Transverse colon (tissue), 4 donors: ENCODE measurements at regions not wholly inside any gene's neighbourhood (a gene's known extent, or its start where the extent isn't known, plus 50 kb on each side); places are given as distances from the start of the nearest gene placed in this dataset.

Experiments used
- DNase-seq: peaks from one replicate; pipeline ENCODE4 v3.0.0-alpha.2; 2019
- H3K27ac ChIP-seq, 4 donors: fragments of 200-600 bp; sonication (generic); 2 replicates each; pipeline ENCODE4 v1.5.1; 2016 to 2018; ENCODE audit warnings: inconsistent platforms in 4 of 4
- H3K27me3 ChIP-seq: fragments of 200-600 bp; sonication (generic); 2 replicates; pipeline ENCODE4 v1.5.1; 2017; ENCODE audit warnings: inconsistent platforms
- H3K36me3 ChIP-seq, 4 donors: fragments of 200-600 bp; sonication (generic); 2 replicates each; pipeline ENCODE4 v1.5.1; 2017 to 2019; ENCODE audit warnings: inconsistent platforms in 4 of 4
- H3K4me1 ChIP-seq, 4 donors: fragments of 200-600 bp; sonication (generic); 2 replicates each; pipeline ENCODE4 v1.5.1; 2017 to 2020; ENCODE audit warnings: inconsistent platforms in 4 of 4
- H3K4me3 ChIP-seq, 4 donors: fragments of 200-600 bp; sonication (generic); 1 replicate in 1 of 4; 2 replicates in 3 of 4; pipeline versions ENCODE4 v1.5.1 to v1.6.1; 2017 to 2019; ENCODE audit warnings: inconsistent platforms in 4 of 4
- H3K9me3 ChIP-seq, 2 donors: fragments of 200-600 bp; sonication (generic); 2 replicates each; pipeline ENCODE4 v1.5.1; 2017 to 2019; ENCODE audit warnings: inconsistent platforms in 2 of 2
- CTCF ChIP-seq, 5 experiments: fragments of 200-600 bp in 3 of 5; fragments of 450-650 bp in 2 of 5; sonication (generic) in 3 of 5; IDR thresholded peaks; 1 replicate in 2 of 5; 2 replicates in 3 of 5; pipeline ENCODE4 v1.5.1; 2016 to 2017; ENCODE audit warnings: antibody characterized with exemption in 5 of 5, inconsistent platforms in 3 of 5, mild to moderate bottlenecking in 2 of 5, moderate library complexity in 1 of 5
- EP300 ChIP-seq: sonication (generic); formaldehyde crosslinking; IDR thresholded peaks from one replicate; pipeline ENCODE4 v1.6.1; 2017; ENCODE audit warnings: antibody characterized with exemption, low read depth
- POLR2A ChIP-seq: fragments of 450-650 bp; IDR thresholded peaks from one replicate; pipeline ENCODE4 v1.6.1; 2016; ENCODE audit warnings: antibody characterized with exemption, mild to moderate bottlenecking, moderate library complexity
- POLR2AphosphoS5 ChIP-seq, 3 donors: sonication (generic); formaldehyde crosslinking; IDR thresholded peaks; one replicate each; pipeline ENCODE4 v1.6.1; 2016; ENCODE audit warnings: antibody characterized with exemption in 3 of 3
- WGBS, 2 donors: methylation state at CpG; one replicate each; pipeline ENCODE4 v1.1.5; 2018; ENCODE audit warnings: low coverage in 1 of 2; 5-methylcytosine and 5-hydroxymethylcytosine counted together
- in situ Hi-C, 4 donors: fragments of 200-750 bp; cut with MboI; loops; one replicate each; pipeline versions ENCODE4 v1.15.0 to v1.15.1; 2017; ENCODE audit warnings: low sequenced_read_pairs in 3 of 4, low pct_ligation_motif_present in 1 of 4, low pct_unique_long_range_greater_than_20kb in 1 of 4
- intact Hi-C: fragments of 100-400 bp; cut with DNase I; formaldehyde crosslinking; loops from one replicate; pipeline ENCODE4 v1.15.1; 2023; ENCODE audit warnings: low total_unique reads

GRCh38 chr18:8463791-8464190 is 145.4 kb upstream of the RAB12 start:
- WGBS, 2 donors, result 65 to 72% methylated on average over 3 of the region's 3 CpGs
- Histone ChIP-seq H3K27me3 (no peaks in the 10 kb centered on the region), H3K27ac (no peak overlapping the region), H3K4me1 (no peaks in the 10 kb centered on the region), H3K9me3 (no peaks in the 10 kb centered on the region), H3K36me3 (no peaks in the 10 kb centered on the region), H3K4me3 (no peak overlapping the region)
- intact Hi-C loops (no loop called here), in situ Hi-C loops (no loop called here)
- no peak for TF ChIP-seq EP300
- TF ChIP-seq POLR2A, result no peak
- no peak for TF ChIP-seq POLR2AphosphoS5 (IDR thresholded peaks at IDR 0.05)
- no peak for TF ChIP-seq CTCF (IDR thresholded peaks at IDR 0.05)
- DNase-seq, result no peak

GRCh38 chr18:8468191-8468590 is 141.0 kb upstream of the RAB12 start:
- Histone ChIP-seq H3K36me3 (no peaks in the 10 kb centered on the region), H3K4me3 (no peak overlapping the region), H3K27ac (no peak overlapping the region), H3K9me3 (no peaks in the 10 kb centered on the region), H3K27me3 (no peaks in the 10 kb centered on the region), H3K4me1 (no peaks in the 10 kb centered on the region)
- no peak for DNase-seq
- 48 to 78% methylated on average over 2 to 8 of the region's 8 CpGs for WGBS, 2 donors
- intact Hi-C loops (no loop called here), in situ Hi-C loops (no loop called here)
- TF ChIP-seq EP300, result no peak
- TF ChIP-seq CTCF (IDR thresholded peaks at IDR 0.05), result no peak
- no peak for TF ChIP-seq POLR2A
- TF ChIP-seq POLR2AphosphoS5 (IDR thresholded peaks at IDR 0.05), result no peak

GRCh38 chr18:8468921-8469335 is 140.3 kb upstream of the RAB12 start:
- intact Hi-C loops, result no loop called here
- no peaks in the 10 kb centered on the region for H3K27me3 ChIP-seq
- no peaks in the 10 kb centered on the region for H3K36me3 ChIP-seq
- no peaks in the 10 kb centered on the region for H3K9me3 ChIP-seq
- DNase-seq, result no peak
- no peaks in the 10 kb centered on the region for H3K4me1 ChIP-seq
- in situ Hi-C loops, result no loop called here
- TF ChIP-seq POLR2AphosphoS5 (IDR thresholded peaks at IDR 0.05) (no peak), CTCF (IDR thresholded peaks at IDR 0.05) (no peak), EP300 (no peak), POLR2A (no peak)
- H3K27ac ChIP-seq, result no peak overlapping the region
- 20 to 54% methylated on average over 1 to 9 of the region's 9 CpGs for WGBS, 2 donors
- no peak overlapping the region for H3K4me3 ChIP-seq

- DNase-seq, result no peak
- Histone ChIP-seq H3K27ac (no peak overlapping the region), H3K9me3 (no peaks in the 10 kb centered on the region), H3K36me3 (no peaks in the 10 kb centered on the region), H3K4me1 (no peaks in the 10 kb centered on the region), H3K27me3 (no peaks in the 10 kb centered on the region), H3K4me3 (no peak overlapping the region)
- WGBS, 2 donors, result 54 to 66% methylated on average over 4 to 6 of the region's 6 CpGs
- in situ Hi-C loops, result no loop called here
- intact Hi-C loops, result loop anchor here (10.0 kb wide), 1 partner anchor 1195 kb away; no protein-coding TSS in a partner anchor
- TF ChIP-seq POLR2AphosphoS5 (IDR thresholded peaks at IDR 0.05) (no peak), CTCF (IDR thresholded peaks at IDR 0.05) (no peak), POLR2A (no peak), EP300 (no peak)
Observed at GRCh38 chr18:8469544-8470130, 139.6 kb upstream of the RAB12 start.
